HEK293T (cell line): ENCODE measurements at regions not wholly inside any gene's neighbourhood (a gene's known extent, or its start where the extent isn't known, plus 50 kb on each side); places are given as distances from the start of the nearest gene placed in this dataset.

ENCODE experiments used
- BHLHE40 ChIP-seq: fragments of 450-650 bp; IDR thresholded peaks from 2 replicates; pipeline ENCODE4 v1.6.1; 2016; ENCODE audit warnings: mild to moderate bottlenecking, moderate library complexity, borderline replicate concordance
- L3MBTL2 ChIP-seq: fragments of 450-650 bp; conservative IDR thresholded peaks from 2 replicates; pipeline ENCODE4 v1.6.1; 2016; ENCODE audit warnings: mild to moderate bottlenecking
- LEF1 ChIP-seq: fragments of 450-650 bp; IDR thresholded peaks from 2 replicates; pipeline ENCODE4 v1.6.1; 2017; ENCODE audit warnings: mild to moderate bottlenecking, borderline replicate concordance
- NFRKB ChIP-seq: fragments of 450-650 bp; IDR thresholded peaks from 2 replicates; pipeline ENCODE4 v1.6.1; 2016; ENCODE audit warnings: mild to moderate bottlenecking, moderate library complexity
- SP1 ChIP-seq: fragments of 450-650 bp; IDR thresholded peaks from 2 replicates; pipeline ENCODE4 v1.6.1; 2017
- SUZ12 ChIP-seq: fragments of 450-650 bp; IDR thresholded peaks from 2 replicates; pipeline ENCODE4 v1.6.1; 2016; ENCODE audit warnings: mild to moderate bottlenecking

GRCh38 chr5:28499766-28500290 is 1461.4 kb upstream of the CDH9 start:
- TF ChIP-seq L3MBTL2 = no peak
- TF ChIP-seq NFRKB = no peak
- no peak for TF ChIP-seq SUZ12
- TF ChIP-seq BHLHE40 = no peak
- no peak for TF ChIP-seq SP1
- no peak for TF ChIP-seq LEF1
